B cell (primary cell): ENCODE measurements at regions not wholly inside any gene's neighbourhood (a gene's known extent, or its start where the extent isn't known, plus 50 kb on each side); places are given as distances from the start of the nearest gene placed in this dataset.

Experiments used
- CTCF ChIP-seq: fragments of 200-600 bp; IDR thresholded peaks from one replicate; pipeline ENCODE4 v1.8.0; 2022; ENCODE audit warnings: antibody characterized with exemption, mild to moderate bottlenecking
- EZH2 ChIP-seq: IDR thresholded peaks from 2 replicates; pipeline ENCODE4 v1.6.1; 2012; ENCODE audit warnings: borderline replicate concordance, low read depth, mild to moderate bottlenecking, moderate library complexity, low read length; ENCODE audit not compliant: insufficient read depth, poor library complexity, severe bottlenecking

- TF ChIP-seq EZH2 = no peak
- TF ChIP-seq CTCF = no peak
Measured at GRCh38 chr15:97703400-97703799, 257.1 kb upstream of the ARRDC4 start.
